ENCODE measurements at regions not wholly inside any gene's neighbourhood (a gene's known extent, or its start where the extent isn't known, plus 50 kb on each side); places are given as distances from the start of the nearest gene placed in this dataset.

DNA sequence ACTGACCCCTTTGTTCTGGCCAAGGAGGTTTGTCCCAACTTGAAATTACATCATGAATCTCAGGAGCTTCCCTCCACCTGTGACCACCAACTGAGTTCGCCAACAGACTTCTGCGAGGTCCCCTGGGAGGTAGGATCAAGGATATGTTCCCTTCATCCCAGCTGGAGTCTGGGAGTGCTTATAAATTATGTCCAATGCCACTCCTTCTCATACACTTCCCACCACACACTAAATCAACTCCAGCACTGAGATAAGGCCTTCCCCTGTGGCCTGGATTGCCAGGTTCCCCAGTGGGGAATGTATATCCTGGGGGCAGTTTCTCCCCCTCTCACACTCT is 99.2 kb downstream of the RND3 start:
- Histone ChIP-seq H3K36me3 (no peaks in the 10 kb centered on the region), H3K27ac (no peak overlapping the region), H3K27me3 (no peaks in the 10 kb centered on the region), H3K9me3 (peaks cover 0 to 9% (median 3%) of the 10 kb centered on the region in 4 donors), H3K4me1 (peaks cover 0 to 9% (median 0%) of the 10 kb centered on the region in 4 donors), H3K4me3 (no peak overlapping the region)
- DNase-seq, result no peak
- intact Hi-C loops (cut with DNase I; ENCODE audit: low total_unique reads), result no loop called here
- no peak for TF ChIP-seq EP300 (IDR thresholded peaks at IDR 0.05)
- no peak for TF ChIP-seq POLR2A (IDR thresholded peaks at IDR 0.05)
- TF ChIP-seq CTCF (IDR thresholded peaks at IDR 0.05), result no peak
- TF ChIP-seq POLR2AphosphoS5 (IDR thresholded peaks at IDR 0.05), result no peak
- 69 to 94% (median 91%) methylated on average over 2 of the region's 2 CpGs for WGBS, 5 donors

GRCh38 chr2:150387586-150388288 is 99.7 kb downstream of the RND3 start:
- Histone ChIP-seq H3K36me3 (no peaks in the 10 kb centered on the region), H3K4me3 (no peak overlapping the region), H3K4me1 (peaks cover 0 to 9% (median 0%) of the 10 kb centered on the region in 4 donors), H3K27me3 (no peaks in the 10 kb centered on the region), H3K27ac (no peak overlapping the region), H3K9me3 (peaks cover 0 to 9% (median 3%) of the 10 kb centered on the region in 4 donors)
- TF ChIP-seq POLR2AphosphoS5 (IDR thresholded peaks at IDR 0.05), result no peak
- TF ChIP-seq EP300 (IDR thresholded peaks at IDR 0.05), result no peak
- TF ChIP-seq CTCF (IDR thresholded peaks at IDR 0.05), result no peak
- TF ChIP-seq POLR2A (IDR thresholded peaks at IDR 0.05), result no peak
- intact Hi-C loops (cut with DNase I; ENCODE audit: low total_unique reads), result no loop called here
- WGBS, 5 donors, result 78 to 90% (median 86%) methylated on average over 4 of the region's 4 CpGs
- no peak for DNase-seq

DNA sequence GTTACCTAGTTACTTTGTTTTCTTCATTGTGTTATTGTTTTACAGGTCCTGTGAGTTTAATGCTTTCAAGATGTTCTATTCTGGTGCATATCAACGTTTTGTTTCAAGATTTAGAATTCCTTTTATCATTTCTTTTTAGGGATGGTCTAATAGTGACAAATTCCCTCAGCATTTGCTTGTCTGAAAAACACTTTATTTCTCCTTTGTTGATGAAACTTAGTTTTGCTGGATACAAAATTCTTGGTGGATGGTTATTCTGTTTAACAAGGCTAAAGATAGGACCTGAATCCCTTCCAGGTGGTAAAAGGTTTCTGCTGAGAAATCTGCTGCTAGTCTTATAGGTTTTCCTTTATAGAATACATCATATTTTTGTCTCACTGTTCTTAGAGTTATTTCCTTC is 102.3 kb downstream of the RND3 start:
- Histone ChIP-seq H3K9me3 (peaks cover 0 to 9% (median 3%) of the 10 kb centered on the region in 4 donors), H3K36me3 (no peaks in the 10 kb centered on the region), H3K27me3 (no peaks in the 10 kb centered on the region), H3K4me3 (no peak overlapping the region), H3K27ac (no peak overlapping the region), H3K4me1 (no peaks in the 10 kb centered on the region)
- WGBS, 5 donors, result 35 to 71% (median 58%) methylated on average over 1 of the region's 1 CpG
- intact Hi-C loops (cut with DNase I; ENCODE audit: low total_unique reads), result no loop called here
- DNase-seq, result no peak
- TF ChIP-seq POLR2A (IDR thresholded peaks at IDR 0.05) (no peak), EP300 (IDR thresholded peaks at IDR 0.05) (no peak), CTCF (IDR thresholded peaks at IDR 0.05) (no peak), POLR2AphosphoS5 (IDR thresholded peaks at IDR 0.05) (no peak)

DNA sequence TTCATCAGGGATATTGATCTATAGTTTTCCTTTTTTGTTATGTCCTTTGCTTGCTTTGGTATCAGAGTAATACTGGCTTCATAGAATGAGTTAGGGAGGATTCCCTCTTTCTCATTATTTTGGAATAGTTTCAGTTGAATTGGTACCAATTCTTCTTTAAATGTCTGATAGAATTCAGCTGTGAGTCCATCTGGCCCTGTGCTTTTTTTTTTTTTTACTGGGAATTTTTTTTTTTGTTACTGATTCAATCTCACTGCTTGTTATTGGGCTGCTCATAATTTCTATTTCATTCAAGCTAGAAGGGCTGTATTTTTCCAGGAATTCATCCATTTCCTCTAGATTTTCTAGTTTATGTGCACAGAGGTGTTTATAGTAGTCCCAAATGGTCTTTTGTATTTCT is 103.9 kb downstream of the RND3 start:
- H3K27me3 ChIP-seq, result no peaks in the 10 kb centered on the region
- H3K27ac ChIP-seq, result no peak overlapping the region
- no peak overlapping the region for H3K4me3 ChIP-seq
- intact Hi-C loops (cut with DNase I; ENCODE audit: low total_unique reads), result no loop called here
- TF ChIP-seq POLR2AphosphoS5 (IDR thresholded peaks at IDR 0.05), result no peak
- TF ChIP-seq POLR2A (IDR thresholded peaks at IDR 0.05), result no peak
- no peak for TF ChIP-seq CTCF (IDR thresholded peaks at IDR 0.05)
- no peak for TF ChIP-seq EP300 (IDR thresholded peaks at IDR 0.05)
- no peak for DNase-seq
- no peaks in the 10 kb centered on the region for H3K36me3 ChIP-seq
- H3K4me1 ChIP-seq, result no peaks in the 10 kb centered on the region
- H3K9me3 ChIP-seq, result peaks cover 0 to 9% (median 3%) of the 10 kb centered on the region in 4 donors

Data from stomach (tissue), 8 donors.